Keratinocyte (primary cell): ENCODE measurements at regions not wholly inside any gene's neighbourhood (a gene's known extent, or its start where the extent isn't known, plus 50 kb on each side); places are given as distances from the start of the nearest gene placed in this dataset.

Source experiments
- DNase-seq: peaks from one replicate; pipeline ENCODE4 v3.0.0-alpha.2; 2011; ENCODE audit warnings: low read depth, missing footprints, low spot score
- FAIRE-seq: peaks from 2 replicates; lab custom pipeline; 2011; peaks lifted over from hg19 to GRCh38; lab: Jason Lieb, UNC
- H2AFZ ChIP-seq: 2 replicates; pipeline ENCODE4 v1.6.0; 2012; ENCODE audit warnings: low read length, control low read depth, inconsistent platforms; ENCODE audit not compliant: control insufficient read depth
- H3K27ac ChIP-seq: 2 replicates; pipeline ENCODE4 v1.5.1; 2011; ENCODE audit warnings: low read length; ENCODE audit not compliant: control insufficient read depth, insufficient read depth
- H3K27me3 ChIP-seq: 3 replicates; pipeline ENCODE4 v1.6.0; 2011; ENCODE audit warnings: low read length; ENCODE audit not compliant: control insufficient read depth, insufficient read depth; ENCODE audit errors: extremely low read depth
- H3K36me3 ChIP-seq, 2 experiments: 2 replicates in 1 of 2; 3 replicates in 1 of 2; pipeline ENCODE4 v1.5.1; 2011; ENCODE audit warnings: low read length in 2 of 2, mild to moderate bottlenecking in 1 of 2; ENCODE audit not compliant: control insufficient read depth in 2 of 2, insufficient read depth in 2 of 2; ENCODE audit errors: extremely low read depth in 1 of 2
- H3K4me1 ChIP-seq: 3 replicates; pipeline ENCODE4 v1.5.1; 2011; ENCODE audit warnings: low read length; ENCODE audit not compliant: control insufficient read depth, insufficient read depth; ENCODE audit errors: extremely low read depth
- H3K4me2 ChIP-seq: 3 replicates; pipeline ENCODE4 v1.6.0; 2011; ENCODE audit warnings: low read depth, low read length; ENCODE audit not compliant: control insufficient read depth, insufficient read depth; ENCODE audit errors: extremely low read depth
- H3K4me3 ChIP-seq, 3 experiments: fragments of 200-600 bp in 1 of 3; sonication (generic) in 1 of 3; 2 replicates in 2 of 3; 3 replicates in 1 of 3; pipeline ENCODE4 v1.5.1; 2011 to 2016; ENCODE audit warnings: low read length in 3 of 3, mild to moderate bottlenecking in 3 of 3, control low read depth in 2 of 3, inconsistent platforms in 1 of 3, low read depth in 1 of 3, mixed read lengths in 1 of 3, mixed run types in 1 of 3, moderate library complexity in 1 of 3; ENCODE audit not compliant: control insufficient read depth in 2 of 3, insufficient read depth in 2 of 3; ENCODE audit errors: extremely low read depth in 1 of 3
- H3K79me2 ChIP-seq: 2 replicates; pipeline ENCODE4 v1.6.0; 2012; ENCODE audit warnings: low read length; ENCODE audit not compliant: control insufficient read depth, insufficient read depth
- H3K9ac ChIP-seq: 3 replicates; pipeline ENCODE4 v1.6.0; 2011; ENCODE audit warnings: low read length; ENCODE audit not compliant: control insufficient read depth, insufficient read depth; ENCODE audit errors: extremely low read depth
- H3K9me1 ChIP-seq: 3 replicates; pipeline ENCODE4 v1.6.0; 2011; ENCODE audit warnings: low read length; ENCODE audit not compliant: control insufficient read depth, insufficient read depth; ENCODE audit errors: extremely low read depth
- H3K9me3 ChIP-seq: 2 replicates; pipeline ENCODE4 v1.5.1; 2012; ENCODE audit warnings: low read depth, low read length; ENCODE audit not compliant: control insufficient read depth
- H4K20me1 ChIP-seq: 3 replicates; pipeline ENCODE4 v1.6.0; 2011; ENCODE audit warnings: low read length; ENCODE audit not compliant: control insufficient read depth, insufficient read depth; ENCODE audit errors: extremely low read depth
- EZH2 ChIP-seq: IDR thresholded peaks from one replicate; pipeline ENCODE4 v1.6.1; 2012; ENCODE audit warnings: inconsistent platforms, mild to moderate bottlenecking, low read length, moderate library complexity
- dilution Hi-C: fragments of 300-500 bp; cut with MboI; formaldehyde crosslinking; loops from one replicate; pipeline ENCODE4 v1.7.0; 2020; ENCODE audit warnings: low sequenced_read_pairs; ENCODE audit not compliant: extremely low pct_ligation_motif_present
- TF ChIP-seq, protein P1 (sequence below), 3 experiments: IDR thresholded peaks in 1 of 3; conservative IDR thresholded peaks in 1 of 3; optimal IDR thresholded peaks in 1 of 3; 2 replicates in 2 of 3; 3 replicates in 1 of 3; pipeline versions ENCODE3 to v1.5.1; 2011; ENCODE audit warnings: low read length in 3 of 3, mild to moderate bottlenecking in 3 of 3, moderate library complexity in 2 of 3, control low read depth in 1 of 3, inconsistent platforms in 1 of 3; ENCODE audit not compliant: insufficient read depth in 2 of 3; ENCODE audit errors: extremely low read depth in 1 of 3

DNA sequence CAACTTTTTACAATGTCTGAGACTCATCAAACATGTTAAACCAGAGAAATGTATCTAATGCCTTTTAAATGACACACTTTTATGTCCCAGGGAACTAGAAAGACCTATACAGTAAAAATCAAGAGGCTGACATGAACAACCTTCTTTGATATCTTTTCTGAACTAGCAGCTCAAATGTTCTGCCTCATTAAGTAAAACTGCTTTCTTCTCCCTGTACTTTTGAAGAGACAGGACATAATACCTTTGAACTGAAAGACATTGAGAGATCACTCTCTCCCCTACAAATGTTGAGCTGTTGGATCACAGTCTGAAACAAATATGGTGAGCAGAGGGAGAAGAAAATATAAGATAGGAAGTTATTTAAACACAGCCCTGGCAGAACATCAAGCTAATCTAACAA, 123.0 kb downstream of the FAM181B start:
- TF ChIP-seq, protein P1, sequence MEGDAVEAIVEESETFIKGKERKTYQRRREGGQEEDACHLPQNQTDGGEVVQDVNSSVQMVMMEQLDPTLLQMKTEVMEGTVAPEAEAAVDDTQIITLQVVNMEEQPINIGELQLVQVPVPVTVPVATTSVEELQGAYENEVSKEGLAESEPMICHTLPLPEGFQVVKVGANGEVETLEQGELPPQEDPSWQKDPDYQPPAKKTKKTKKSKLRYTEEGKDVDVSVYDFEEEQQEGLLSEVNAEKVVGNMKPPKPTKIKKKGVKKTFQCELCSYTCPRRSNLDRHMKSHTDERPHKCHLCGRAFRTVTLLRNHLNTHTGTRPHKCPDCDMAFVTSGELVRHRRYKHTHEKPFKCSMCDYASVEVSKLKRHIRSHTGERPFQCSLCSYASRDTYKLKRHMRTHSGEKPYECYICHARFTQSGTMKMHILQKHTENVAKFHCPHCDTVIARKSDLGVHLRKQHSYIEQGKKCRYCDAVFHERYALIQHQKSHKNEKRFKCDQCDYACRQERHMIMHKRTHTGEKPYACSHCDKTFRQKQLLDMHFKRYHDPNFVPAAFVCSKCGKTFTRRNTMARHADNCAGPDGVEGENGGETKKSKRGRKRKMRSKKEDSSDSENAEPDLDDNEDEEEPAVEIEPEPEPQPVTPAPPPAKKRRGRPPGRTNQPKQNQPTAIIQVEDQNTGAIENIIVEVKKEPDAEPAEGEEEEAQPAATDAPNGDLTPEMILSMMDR (optimal IDR thresholded peaks at IDR 0.05 in 1 of 3, IDR thresholded peaks at IDR 0.05 in 1 of 3, conservative IDR thresholded peaks at IDR 0.05 in 1 of 3; ENCODE audit: extremely low read depth in 1 of 3, insufficient read depth in 2 of 3, low read length in 3 of 3): no peak
- no peak for TF ChIP-seq EZH2
- dilution Hi-C loops: no loop called here

DNA sequence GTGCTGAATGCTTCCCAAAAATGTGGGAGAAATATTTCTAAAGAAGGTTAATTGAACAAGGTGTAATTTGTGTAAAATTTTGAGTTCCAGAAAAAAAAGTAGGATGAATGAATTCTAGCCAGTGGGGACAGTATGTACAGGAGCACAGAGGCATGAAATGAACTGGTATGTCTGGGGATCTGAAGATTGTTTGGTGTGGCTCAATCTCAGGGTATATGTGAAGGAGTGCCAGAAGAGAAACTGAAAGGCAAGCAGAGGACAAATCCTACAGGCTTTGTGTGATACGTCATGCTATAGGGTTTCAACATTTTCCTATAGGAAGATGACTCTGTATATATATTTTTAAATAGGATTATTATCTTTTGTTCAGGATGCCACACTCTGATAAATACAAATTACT, 126.9 kb downstream of the FAM181B start:
- Histone ChIP-seq H3K79me2 (no peaks in the 10 kb centered on the region), H3K27me3 (no peaks in the 10 kb centered on the region), H3K4me2 (no peak overlapping the region), H2AFZ (no peak overlapping the region), H3K27ac (no peak overlapping the region), H3K9me1 (no peaks in the 10 kb centered on the region), H3K9me3 (no peaks in the 10 kb centered on the region), H3K4me3 (no peak overlapping the region), H4K20me1 (no peaks in the 10 kb centered on the region), H3K36me3 (no peaks in the 10 kb centered on the region), H3K4me1 (no peaks in the 10 kb centered on the region), H3K9ac (no peak overlapping the region)
- dilution Hi-C loops: no loop called here
- FAIRE-seq: no peak
- no peak for DNase-seq
- TF ChIP-seq, protein P1 (optimal IDR thresholded peaks at IDR 0.05 in 1 of 3, IDR thresholded peaks at IDR 0.05 in 1 of 3, conservative IDR thresholded peaks at IDR 0.05 in 1 of 3; ENCODE audit: extremely low read depth in 1 of 3, insufficient read depth in 2 of 3, low read length in 3 of 3): no peak
- no peak for TF ChIP-seq EZH2

More for the DNA sequence above, 123.0 kb downstream of the FAM181B start:
- FAIRE-seq (no peak), DNase-seq (no peak)
- H3K79me2 ChIP-seq: no peaks in the 10 kb centered on the region
- no peak overlapping the region for H3K27ac ChIP-seq
- H3K9ac ChIP-seq: no peak overlapping the region
- no peaks in the 10 kb centered on the region for H4K20me1 ChIP-seq
- no peak overlapping the region for H2AFZ ChIP-seq
- no peak overlapping the region for H3K4me2 ChIP-seq
- H3K36me3 ChIP-seq: no peaks in the 10 kb centered on the region
- no peaks in the 10 kb centered on the region for H3K4me1 ChIP-seq
- H3K9me3 ChIP-seq: no peaks in the 10 kb centered on the region
- no peak overlapping the region for H3K4me3 ChIP-seq
- no peaks in the 10 kb centered on the region for H3K9me1 ChIP-seq
- H3K27me3 ChIP-seq: no peaks in the 10 kb centered on the region
